RWPE1 (cell line): ENCODE measurements at regions not wholly inside any gene's neighbourhood (a gene's known extent, or its start where the extent isn't known, plus 50 kb on each side); places are given as distances from the start of the nearest gene placed in this dataset.
"Not testable (repeated sequence)": the region's sequence is repeated elsewhere in the genome, so short reads cannot be mapped to it uniquely, and the experiment has no call there.

Experiments
- CTCF ChIA-PET: fragments of 350-600 bp; sonication (Branson Sonifier 250); formaldehyde crosslinking; extraction: SDS; loops from one replicate; lab custom pipeline; 2021; lab: Yijun Ruan, JAX
- POLR2A ChIA-PET: fragments of 400-600 bp; formaldehyde crosslinking; extraction: SDS; loops from one replicate; lab custom pipeline; 2020; ENCODE audit warnings: antibody characterized with exemption; ENCODE audit not compliant: low non-redundant PET; lab: Yijun Ruan, JAX
- DNase-seq: peaks from one replicate; pipeline ENCODE4 v3.0.0; 2012; ENCODE audit warnings: low spot score
- H3K27ac ChIP-seq: fragments of 450-650 bp; 2 replicates; pipeline ENCODE4 v1.5.1; 2017
- TF ChIP-seq, protein P1 (sequence below): fragments of 450-650 bp; conservative IDR thresholded peaks from 2 replicates; pipeline ENCODE4 v1.5.1; 2017; ENCODE audit warnings: low read depth, mild to moderate bottlenecking

DNA sequence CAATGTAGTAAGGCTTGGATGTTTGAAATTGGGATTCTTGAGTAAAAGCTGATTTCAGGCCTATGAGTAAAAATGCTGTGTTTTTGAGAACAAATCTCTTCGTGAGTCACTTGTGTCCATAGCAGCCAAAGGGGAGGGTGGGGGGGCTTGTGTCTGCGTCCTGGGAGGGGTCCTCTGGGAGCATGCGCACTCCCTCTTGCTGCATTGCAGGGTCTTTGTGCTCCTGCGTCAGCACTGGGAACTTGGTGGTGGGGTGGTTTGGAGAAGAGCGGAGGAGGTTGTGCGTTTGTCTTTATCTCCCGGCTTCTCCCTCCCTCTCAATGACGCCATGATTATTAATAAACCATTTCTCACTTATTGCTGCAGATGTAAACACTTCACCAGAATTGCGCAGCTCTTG is 75.9 kb upstream of the NDN start:
- no peak overlapping the region for H3K27ac ChIP-seq
- no peak for DNase-seq
- TF ChIP-seq, protein P1, sequence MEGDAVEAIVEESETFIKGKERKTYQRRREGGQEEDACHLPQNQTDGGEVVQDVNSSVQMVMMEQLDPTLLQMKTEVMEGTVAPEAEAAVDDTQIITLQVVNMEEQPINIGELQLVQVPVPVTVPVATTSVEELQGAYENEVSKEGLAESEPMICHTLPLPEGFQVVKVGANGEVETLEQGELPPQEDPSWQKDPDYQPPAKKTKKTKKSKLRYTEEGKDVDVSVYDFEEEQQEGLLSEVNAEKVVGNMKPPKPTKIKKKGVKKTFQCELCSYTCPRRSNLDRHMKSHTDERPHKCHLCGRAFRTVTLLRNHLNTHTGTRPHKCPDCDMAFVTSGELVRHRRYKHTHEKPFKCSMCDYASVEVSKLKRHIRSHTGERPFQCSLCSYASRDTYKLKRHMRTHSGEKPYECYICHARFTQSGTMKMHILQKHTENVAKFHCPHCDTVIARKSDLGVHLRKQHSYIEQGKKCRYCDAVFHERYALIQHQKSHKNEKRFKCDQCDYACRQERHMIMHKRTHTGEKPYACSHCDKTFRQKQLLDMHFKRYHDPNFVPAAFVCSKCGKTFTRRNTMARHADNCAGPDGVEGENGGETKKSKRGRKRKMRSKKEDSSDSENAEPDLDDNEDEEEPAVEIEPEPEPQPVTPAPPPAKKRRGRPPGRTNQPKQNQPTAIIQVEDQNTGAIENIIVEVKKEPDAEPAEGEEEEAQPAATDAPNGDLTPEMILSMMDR, result no peak
- ChIA-PET CTCF (no interaction called here), POLR2A (no interaction called here)

DNA sequence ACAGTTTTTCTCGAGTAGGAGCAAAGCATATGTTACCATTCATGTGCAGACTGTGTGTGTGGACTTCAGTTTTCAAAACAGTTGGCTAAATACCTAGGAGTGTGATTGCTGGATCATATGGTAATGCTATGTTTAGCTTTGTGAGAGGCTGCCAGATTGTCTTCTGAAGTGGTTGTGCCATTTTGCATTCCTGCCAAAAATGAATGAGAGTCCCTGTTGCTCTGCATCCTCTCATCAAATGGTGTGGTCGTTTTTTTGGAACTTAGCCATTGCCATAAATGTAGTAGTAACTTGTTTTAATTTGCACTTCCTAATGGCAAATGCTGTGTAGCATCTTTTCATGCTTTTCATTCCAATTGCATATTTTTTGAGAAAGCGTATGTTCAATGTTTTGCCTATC is 77.2 kb upstream of the NDN start:
- POLR2A ChIA-PET, result no interaction called here
- CTCF ChIA-PET, result no interaction called here
- TF ChIP-seq, protein P1, result no peak
- no peak for DNase-seq
- no peak overlapping the region for H3K27ac ChIP-seq

DNA sequence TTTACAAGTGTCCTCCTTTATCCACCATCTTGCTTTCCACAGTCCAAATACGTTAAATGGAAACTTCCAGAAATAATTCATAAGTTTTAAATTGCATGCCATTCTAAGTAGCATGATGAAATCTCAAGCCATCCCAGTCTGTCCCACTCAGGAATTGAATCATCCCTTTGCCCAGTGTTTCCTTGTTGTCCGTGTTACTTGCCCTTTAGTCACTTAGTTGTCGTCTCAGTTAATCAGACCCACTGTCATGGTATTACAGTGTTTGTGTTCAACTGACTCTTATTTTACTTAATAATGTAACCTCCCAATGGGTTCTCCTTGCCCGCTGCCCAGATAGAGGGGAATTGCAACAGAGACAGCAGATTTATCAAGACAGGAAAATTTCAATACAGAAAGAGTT is 77.6 kb upstream of the NDN start:
- POLR2A ChIA-PET, result no interaction called here
- CTCF ChIA-PET, result no interaction called here
- H3K27ac ChIP-seq, result no peak overlapping the region
- no peak for DNase-seq
- TF ChIP-seq, protein P1, result no peak

DNA sequence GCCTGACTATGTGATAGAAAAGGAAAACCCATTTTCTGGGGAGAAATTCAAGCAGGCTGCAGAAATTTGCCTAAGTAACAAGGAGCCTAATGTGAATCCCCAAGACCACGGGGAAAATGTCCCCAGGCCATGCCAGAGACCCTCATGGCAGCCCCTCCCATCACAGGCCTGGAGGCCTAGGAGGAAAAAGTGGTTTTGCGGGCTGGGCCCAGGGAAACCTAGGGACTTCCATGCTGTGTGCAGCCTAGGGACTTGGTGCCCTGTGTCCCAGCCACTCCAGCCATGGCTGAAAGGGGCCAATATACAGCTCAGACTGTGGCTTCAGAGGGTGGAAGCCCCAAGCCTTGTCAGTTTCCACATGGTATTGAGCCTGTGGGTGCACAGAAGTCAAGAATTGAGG is 79.7 kb upstream of the NDN start:
- H3K27ac ChIP-seq, CTCF ChIA-PET, POLR2A ChIA-PET, DNase-seq: not testable (repeated sequence)

DNA sequence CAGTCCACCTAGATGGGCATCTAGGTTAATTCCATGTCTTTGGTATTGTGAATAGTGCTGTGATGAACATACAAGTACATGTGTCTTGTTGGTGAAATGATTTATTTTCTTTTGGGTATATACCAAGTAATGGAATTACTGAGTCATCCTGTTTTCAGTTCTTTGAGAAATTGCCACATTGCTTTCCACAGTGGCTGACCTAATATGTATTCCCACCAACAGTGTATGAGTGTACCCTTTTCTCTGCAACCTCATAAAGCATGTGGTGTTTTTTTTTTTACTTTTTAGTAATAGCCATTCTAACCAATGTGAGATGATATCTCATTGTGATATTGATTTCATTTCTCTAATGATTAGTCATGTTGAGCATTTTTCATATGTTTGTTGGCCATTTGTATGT is 86.0 kb upstream of the NDN start:
- ChIA-PET CTCF (no interaction called here), POLR2A (no interaction called here)
- DNase-seq, result no peak
- H3K27ac ChIP-seq, result no peak overlapping the region
- TF ChIP-seq, protein P1, result no peak

DNA sequence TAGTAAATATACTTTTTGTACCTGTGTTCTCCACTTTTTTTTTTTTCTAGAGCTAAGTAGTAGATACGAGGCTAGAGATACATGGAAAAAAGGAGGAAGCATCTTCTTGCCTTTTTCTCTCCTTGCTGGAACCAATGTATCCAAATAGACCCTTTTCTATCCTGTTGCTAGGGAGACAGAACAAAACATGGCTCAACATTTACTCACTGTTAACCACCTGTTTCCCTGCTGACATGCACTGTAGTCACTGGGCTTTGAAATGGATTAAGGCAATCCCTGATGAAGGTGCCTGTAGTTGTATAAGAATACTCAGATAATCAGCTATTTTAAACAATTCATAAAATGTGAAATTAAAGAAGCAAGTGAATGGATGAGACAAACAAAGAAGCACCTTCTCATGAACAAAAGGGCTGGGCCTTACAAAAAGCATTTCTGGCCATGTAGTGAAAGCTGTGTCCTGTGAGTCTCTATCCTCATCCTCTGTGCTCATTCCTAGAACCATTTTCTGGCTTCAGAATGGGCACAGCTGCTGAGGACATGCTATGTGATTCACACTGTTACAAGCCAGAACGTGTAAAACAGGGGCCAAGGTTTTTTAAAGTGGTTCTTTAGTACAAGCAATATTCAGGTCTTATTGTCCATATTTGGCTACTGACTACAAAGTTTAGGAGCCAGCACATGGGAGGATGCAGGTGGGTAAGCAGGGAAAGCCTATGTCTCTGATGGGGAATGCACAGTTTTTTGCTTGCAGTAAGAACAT is 100.4 kb upstream of the NDN start:
- ChIA-PET POLR2A (no interaction called here), CTCF (interaction anchor here (0.6 kb wide), 1 partner anchor 28 kb away, joined by 3 read pairs; no protein-coding TSS in a partner anchor)
- no peak for DNase-seq
- TF ChIP-seq, protein P1, result no peak
- H3K27ac ChIP-seq, result no peak overlapping the region

DNA sequence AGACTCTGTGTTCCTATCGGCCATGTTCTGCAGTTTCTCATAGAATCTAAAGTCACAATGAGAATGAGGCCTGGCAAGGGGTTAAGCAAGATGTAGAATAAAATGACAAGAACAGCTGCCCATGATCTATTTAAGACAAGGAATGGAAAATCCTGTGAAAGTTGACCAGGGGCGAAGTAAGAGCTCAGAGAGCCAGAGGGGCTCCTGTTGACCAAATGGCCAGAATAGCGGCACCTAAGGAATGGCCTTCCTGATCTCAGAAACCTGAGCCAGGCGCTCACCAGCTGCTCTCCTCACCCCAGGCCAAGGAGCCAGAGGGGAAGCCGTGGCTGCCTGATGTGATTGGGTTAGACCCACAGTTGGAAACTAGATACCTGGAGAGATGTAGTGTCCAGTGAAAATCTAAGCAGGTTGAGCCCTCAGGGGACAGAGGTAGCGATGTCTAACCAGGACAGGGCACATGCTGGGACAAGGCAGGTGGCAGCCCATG is 106.1 kb upstream of the NDN start:
- no peak overlapping the region for H3K27ac ChIP-seq
- ChIA-PET POLR2A (no interaction called here), CTCF (interaction anchor here (0.5 kb wide), 1 partner anchor 587 kb away, joined by 3 read pairs; no protein-coding TSS in a partner anchor)
- TF ChIP-seq, protein P1, result no peak
- no peak for DNase-seq
